CD4-positive, alpha-beta T cell treated with Interleukin-1 beta for 1 hour (primary cell): ENCODE measurements at regions not wholly inside any gene's neighbourhood (a gene's known extent, or its start where the extent isn't known, plus 50 kb on each side); places are given as distances from the start of the nearest gene placed in this dataset.

ENCODE experiments used
- DNase-seq, 2 donors: peaks; one replicate each; pipeline ENCODE4 v3.0.0-alpha.2; 2020 to 2022

- no peak for DNase-seq
Measured at GRCh38 chr2:238796223-238796885, 51.5 kb upstream of the TWIST2 start.

GRCh38 chr2:238797537-238797936 is 50.3 kb upstream of the TWIST2 start:
- no peak for DNase-seq
